ENCODE measurements at regions not wholly inside any gene's neighbourhood (a gene's known extent, or its start where the extent isn't known, plus 50 kb on each side); places are given as distances from the start of the nearest gene placed in this dataset.

DNA sequence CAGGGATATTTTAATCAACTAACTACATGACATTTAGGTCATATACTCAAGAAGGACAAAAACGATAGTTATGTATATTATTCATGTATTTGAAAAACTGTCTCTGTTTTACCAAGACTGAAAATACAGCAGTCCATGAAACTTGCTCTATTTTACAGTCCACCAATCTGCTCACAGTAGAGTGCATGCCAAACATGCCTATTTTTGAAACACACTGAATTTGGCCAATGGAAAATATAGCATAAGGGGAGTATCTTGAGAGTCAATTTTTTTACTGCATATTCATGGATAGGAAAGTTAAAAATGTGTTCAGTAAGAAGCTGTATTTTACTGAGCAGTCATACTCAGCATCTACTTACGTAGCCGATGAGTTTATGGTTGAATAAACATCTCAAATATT is 621.2 kb upstream of the CHORDC1 start:
- Histone ChIP-seq H3K36me3 (ENCODE audit: control insufficient read depth, insufficient read depth, low read length) (no peaks in the 10 kb centered on the region), H3K9me3 (ENCODE audit: control insufficient read depth, insufficient read depth, low read length) (no peaks in the 10 kb centered on the region), H3K27ac (ENCODE audit: low read length) (no peak overlapping the region), H3K4me1 (ENCODE audit: control insufficient read depth, insufficient read depth, low read length) (no peaks in the 10 kb centered on the region), H3K4me3 (ENCODE audit: low read length) (no peak overlapping the region), H3K27me3 (ENCODE audit: control insufficient read depth, insufficient read depth, low read length) (no peaks in the 10 kb centered on the region)
- ATAC-seq (no peak), DNase-seq (no peak)
- no peak overlapping the region for H3K4me3 Mint-ChIP-seq
- TF ChIP-seq, protein P1, sequence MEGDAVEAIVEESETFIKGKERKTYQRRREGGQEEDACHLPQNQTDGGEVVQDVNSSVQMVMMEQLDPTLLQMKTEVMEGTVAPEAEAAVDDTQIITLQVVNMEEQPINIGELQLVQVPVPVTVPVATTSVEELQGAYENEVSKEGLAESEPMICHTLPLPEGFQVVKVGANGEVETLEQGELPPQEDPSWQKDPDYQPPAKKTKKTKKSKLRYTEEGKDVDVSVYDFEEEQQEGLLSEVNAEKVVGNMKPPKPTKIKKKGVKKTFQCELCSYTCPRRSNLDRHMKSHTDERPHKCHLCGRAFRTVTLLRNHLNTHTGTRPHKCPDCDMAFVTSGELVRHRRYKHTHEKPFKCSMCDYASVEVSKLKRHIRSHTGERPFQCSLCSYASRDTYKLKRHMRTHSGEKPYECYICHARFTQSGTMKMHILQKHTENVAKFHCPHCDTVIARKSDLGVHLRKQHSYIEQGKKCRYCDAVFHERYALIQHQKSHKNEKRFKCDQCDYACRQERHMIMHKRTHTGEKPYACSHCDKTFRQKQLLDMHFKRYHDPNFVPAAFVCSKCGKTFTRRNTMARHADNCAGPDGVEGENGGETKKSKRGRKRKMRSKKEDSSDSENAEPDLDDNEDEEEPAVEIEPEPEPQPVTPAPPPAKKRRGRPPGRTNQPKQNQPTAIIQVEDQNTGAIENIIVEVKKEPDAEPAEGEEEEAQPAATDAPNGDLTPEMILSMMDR (IDR thresholded peaks at IDR 0.05), result no peak
- peaks cover under 1% of the 10 kb centered on the region for H3K36me3 Mint-ChIP-seq
- WGBS (ENCODE audit: insufficient coverage), result 88% methylated on average over 2 of the region's 3 CpGs
- H3K4me1 Mint-ChIP-seq, result no peaks in the 10 kb centered on the region
- peaks cover 9 to 23% of the 10 kb centered on the region in 2 donors for H3K9me3 Mint-ChIP-seq
- no peaks in the 10 kb centered on the region for H3K27me3 Mint-ChIP-seq (ENCODE audit: low read depth in 2 of 2)
- intact Hi-C loops (cut with micrococcal nuclease), result no loop called here
- H3K27ac Mint-ChIP-seq, result no peak overlapping the region

- H3K4me3 Mint-ChIP-seq, result no peak overlapping the region
- H3K4me3 ChIP-seq (ENCODE audit: low read length), result no peak overlapping the region
- H3K9me3 Mint-ChIP-seq, result peaks cover 5 to 24% of the 10 kb centered on the region in 2 donors
- H3K36me3 Mint-ChIP-seq, result peaks cover 8% of the 10 kb centered on the region
- no peak overlapping the region for H3K27ac Mint-ChIP-seq
- H3K4me1 Mint-ChIP-seq, result no peaks in the 10 kb centered on the region
- no peaks in the 10 kb centered on the region for H3K9me3 ChIP-seq (ENCODE audit: control insufficient read depth, insufficient read depth, low read length)
- no peaks in the 10 kb centered on the region for H3K36me3 ChIP-seq (ENCODE audit: control insufficient read depth, insufficient read depth, low read length)
- TF ChIP-seq, protein P1 (IDR thresholded peaks at IDR 0.05), result no peak
- intact Hi-C loops (cut with micrococcal nuclease), result no loop called here
- no peaks in the 10 kb centered on the region for H3K27me3 Mint-ChIP-seq (ENCODE audit: low read depth in 2 of 2)
- ATAC-seq, result no peak
- H3K4me1 ChIP-seq (ENCODE audit: control insufficient read depth, insufficient read depth, low read length), result no peaks in the 10 kb centered on the region
- no peaks in the 10 kb centered on the region for H3K27me3 ChIP-seq (ENCODE audit: control insufficient read depth, insufficient read depth, low read length)
- DNase-seq, result no peak
- H3K27ac ChIP-seq (ENCODE audit: low read length), result no peak overlapping the region
Measured at GRCh38 chr11:90842681-90843080, 619.8 kb upstream of the CHORDC1 start.

GRCh38 chr11:90840071-90840470 is 617.2 kb upstream of the CHORDC1 start:
- ATAC-seq (no peak), DNase-seq (no peak)
- no peaks in the 10 kb centered on the region for H3K27me3 ChIP-seq (ENCODE audit: control insufficient read depth, insufficient read depth, low read length)
- no CpG with 5 or more reads among the region's 2 CpGs for WGBS (ENCODE audit: insufficient coverage)
- H3K4me1 ChIP-seq (ENCODE audit: control insufficient read depth, insufficient read depth, low read length), result no peaks in the 10 kb centered on the region
- H3K9me3 Mint-ChIP-seq, result peaks cover 4 to 14% of the 10 kb centered on the region in 2 donors
- TF ChIP-seq, protein P1 (IDR thresholded peaks at IDR 0.05), result no peak
- peaks cover 8% of the 10 kb centered on the region for H3K36me3 Mint-ChIP-seq
- no peaks in the 10 kb centered on the region for H3K4me1 Mint-ChIP-seq
- no peak overlapping the region for H3K27ac Mint-ChIP-seq
- no peaks in the 10 kb centered on the region for H3K36me3 ChIP-seq (ENCODE audit: control insufficient read depth, insufficient read depth, low read length)
- H3K27me3 Mint-ChIP-seq (ENCODE audit: low read depth in 2 of 2), result no peaks in the 10 kb centered on the region
- H3K4me3 ChIP-seq (ENCODE audit: low read length), result no peak overlapping the region
- intact Hi-C loops (cut with micrococcal nuclease), result no loop called here
- no peaks in the 10 kb centered on the region for H3K9me3 ChIP-seq (ENCODE audit: control insufficient read depth, insufficient read depth, low read length)
- H3K27ac ChIP-seq (ENCODE audit: low read length), result no peak overlapping the region
- no peak overlapping the region for H3K4me3 Mint-ChIP-seq

DNA sequence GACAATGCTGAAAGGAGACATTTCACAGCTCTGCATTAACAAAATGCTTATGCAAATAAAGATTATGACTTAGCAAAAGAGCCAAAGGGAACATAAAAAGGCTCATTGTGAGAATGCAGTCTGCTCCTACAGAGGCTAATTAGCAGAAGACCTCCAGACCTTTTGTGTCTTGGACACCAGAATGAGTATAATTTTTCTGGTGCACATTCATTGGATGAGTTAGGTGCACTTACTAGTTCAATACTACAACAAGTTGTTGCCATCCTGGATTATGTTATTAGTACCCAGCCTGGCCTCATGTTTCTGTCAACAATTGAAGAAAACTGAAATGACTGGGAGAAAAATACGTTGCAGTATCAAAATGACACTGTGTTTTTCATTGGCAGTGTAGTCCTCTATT is 613.2 kb upstream of the CHORDC1 start:
- no peak for DNase-seq
- H3K4me1 ChIP-seq (ENCODE audit: control insufficient read depth, insufficient read depth, low read length), result no peaks in the 10 kb centered on the region
- H3K36me3 Mint-ChIP-seq, result peaks cover 8% of the 10 kb centered on the region
- no peaks in the 10 kb centered on the region for H3K4me1 Mint-ChIP-seq
- no peak overlapping the region for H3K4me3 Mint-ChIP-seq
- no peak overlapping the region for H3K27ac ChIP-seq (ENCODE audit: low read length)
- peaks cover 0 to 16% of the 10 kb centered on the region in 2 donors for H3K9me3 Mint-ChIP-seq
- intact Hi-C loops (cut with micrococcal nuclease), result no loop called here
- TF ChIP-seq, protein P1 (IDR thresholded peaks at IDR 0.05), result no peak
- H3K27ac Mint-ChIP-seq, result no peak overlapping the region
- no peak overlapping the region for H3K4me3 ChIP-seq (ENCODE audit: low read length)
- no peaks in the 10 kb centered on the region for H3K27me3 ChIP-seq (ENCODE audit: control insufficient read depth, insufficient read depth, low read length)
- H3K36me3 ChIP-seq (ENCODE audit: control insufficient read depth, insufficient read depth, low read length), result no peaks in the 10 kb centered on the region
- 40% methylated on average over 1 of the region's 1 CpG for WGBS (ENCODE audit: insufficient coverage)
- no peak for ATAC-seq
- H3K9me3 ChIP-seq (ENCODE audit: control insufficient read depth, insufficient read depth, low read length), result no peaks in the 10 kb centered on the region
- H3K27me3 Mint-ChIP-seq (ENCODE audit: low read depth in 2 of 2), result no peaks in the 10 kb centered on the region

All from natural killer cell (primary cell).